Limb (tissue), 2 donors: ENCODE measurements at regions not wholly inside any gene's neighbourhood (a gene's known extent, or its start where the extent isn't known, plus 50 kb on each side); places are given as distances from the start of the nearest gene placed in this dataset.
"Not testable (repeated sequence)": the region's sequence is repeated elsewhere in the genome, so short reads cannot be mapped to it uniquely, and the experiment has no call there.

Source experiments
- DNase-seq, 2 donors: peaks; one replicate each; pipeline ENCODE4 v3.0.0-alpha.2; 2016; ENCODE audit errors: extremely low spot score in 2 of 2

DNA sequence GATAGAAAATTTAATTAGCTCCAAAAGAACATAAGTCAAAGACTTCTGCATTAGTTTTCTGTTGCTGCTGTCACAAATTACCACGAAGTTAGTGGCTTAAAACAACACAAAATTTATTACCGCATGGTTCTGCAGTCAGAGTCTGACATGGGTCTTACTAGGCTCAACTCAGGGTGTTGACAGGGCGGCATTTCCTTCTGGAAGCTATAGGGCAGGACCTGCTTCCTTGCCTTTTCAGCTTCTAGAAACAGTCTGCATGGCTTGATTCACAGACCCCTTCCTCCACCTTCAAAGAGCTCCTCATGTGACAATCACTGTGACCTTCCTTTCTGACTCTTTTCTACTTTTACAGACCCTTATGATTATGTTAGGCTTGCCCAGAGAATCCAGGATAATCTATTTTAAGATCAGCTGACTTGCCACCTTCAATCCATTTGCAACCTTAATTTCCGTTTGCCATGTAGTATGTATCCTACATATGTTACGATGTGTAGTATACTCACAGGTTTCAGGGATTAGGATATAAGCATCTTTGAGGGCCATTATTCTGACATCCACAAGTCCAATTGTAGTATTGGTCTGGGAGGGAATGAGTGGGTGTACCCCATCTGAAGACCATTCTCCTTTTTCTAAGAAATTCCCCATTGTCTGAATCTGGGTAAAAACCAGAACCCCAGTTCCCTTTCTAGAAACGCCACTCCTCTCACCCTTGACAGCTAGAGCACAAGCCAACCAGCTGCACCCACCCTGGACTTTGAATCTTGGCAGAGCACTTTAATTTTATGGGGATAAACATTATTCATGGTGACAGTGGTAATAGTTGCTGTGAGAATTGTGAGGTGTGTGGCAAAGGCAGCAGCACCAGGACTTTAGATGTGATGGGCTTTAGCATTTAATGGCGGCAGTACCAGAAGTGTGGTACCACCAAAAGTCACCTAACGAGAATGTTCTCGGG lies 265.5 kb downstream of the KCNJ2 start:
- no peak for DNase-seq

DNA sequence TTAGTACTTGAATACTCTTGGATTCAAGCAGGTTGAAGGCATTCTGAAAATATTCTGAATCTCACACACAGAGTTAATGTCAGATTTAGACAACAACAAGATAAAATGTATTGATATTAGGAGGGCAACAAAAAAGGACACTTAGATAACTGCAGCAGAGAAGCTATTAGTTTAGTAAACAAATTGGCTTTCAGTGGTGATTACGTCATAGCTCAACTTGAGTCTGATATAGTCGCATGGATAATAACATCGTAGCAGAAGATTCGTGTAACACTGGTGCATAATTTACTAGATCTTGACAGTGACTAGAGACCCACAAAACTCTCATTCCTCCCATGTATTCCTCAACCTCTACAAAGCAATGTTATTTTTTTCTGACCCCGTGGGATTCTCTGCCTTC lies 268.3 kb downstream of the KCNJ2 start:
- DNase-seq = no peak

DNA sequence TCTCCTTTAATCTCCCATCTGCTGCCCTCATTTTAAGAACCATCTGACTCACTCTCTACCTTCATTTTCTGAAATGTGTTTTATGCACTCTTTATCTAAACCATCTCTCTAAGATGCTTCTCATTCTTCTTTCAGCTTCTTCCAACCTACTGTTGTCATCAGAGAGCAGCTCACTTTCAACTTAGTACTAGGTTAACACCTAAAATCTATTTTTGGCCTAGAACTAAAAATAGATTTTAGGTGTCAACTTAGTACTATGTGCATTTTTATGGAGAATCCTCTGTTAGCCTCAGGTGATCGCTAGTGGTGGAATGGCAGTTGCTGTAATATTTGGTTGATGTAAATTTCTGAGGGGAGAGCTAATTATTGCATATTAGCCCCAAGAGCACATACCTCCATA lies 277.1 kb downstream of the KCNJ2 start:
- no peak for DNase-seq

DNA sequence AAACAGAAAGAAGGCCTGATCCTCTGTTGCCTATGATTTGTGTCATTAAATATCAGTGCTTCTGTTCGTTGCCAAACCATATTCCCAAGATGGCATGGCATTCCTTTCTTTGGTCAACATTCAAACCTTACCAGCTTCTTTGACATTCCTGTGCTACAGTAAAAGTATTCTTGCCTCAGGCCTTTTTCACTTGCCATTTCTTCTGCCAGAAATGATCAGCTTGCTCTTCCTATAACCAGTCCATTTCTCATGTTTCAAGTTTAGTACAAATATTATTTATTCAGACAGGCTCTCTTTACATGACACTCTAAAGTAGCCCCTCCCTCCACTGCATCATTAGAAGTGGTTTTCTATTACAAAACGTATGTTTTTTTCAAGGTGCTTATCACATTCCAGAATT lies 278.3 kb downstream of the KCNJ2 start:
- no peak for DNase-seq

DNA sequence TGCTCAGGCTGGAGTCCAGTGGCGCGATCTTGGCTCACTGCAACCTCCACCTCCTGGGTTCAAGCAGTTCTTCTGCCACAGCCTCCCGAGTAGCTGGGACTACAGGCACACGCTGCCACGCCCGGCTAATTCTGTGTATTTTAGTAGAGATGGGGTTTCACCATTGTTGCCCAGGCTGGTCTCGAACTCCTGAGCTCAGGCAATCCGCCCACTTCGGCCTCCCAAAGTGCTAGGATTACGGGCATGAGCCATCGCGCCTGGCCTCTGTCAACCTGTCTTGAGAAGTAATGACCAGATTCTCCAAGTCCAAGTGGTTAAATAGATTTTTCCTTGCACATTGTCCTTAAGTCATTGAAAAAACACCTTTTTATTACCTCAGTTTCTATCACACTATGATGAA lies 283.7 kb downstream of the KCNJ2 start:
- not testable (repeated sequence) for DNase-seq

DNA sequence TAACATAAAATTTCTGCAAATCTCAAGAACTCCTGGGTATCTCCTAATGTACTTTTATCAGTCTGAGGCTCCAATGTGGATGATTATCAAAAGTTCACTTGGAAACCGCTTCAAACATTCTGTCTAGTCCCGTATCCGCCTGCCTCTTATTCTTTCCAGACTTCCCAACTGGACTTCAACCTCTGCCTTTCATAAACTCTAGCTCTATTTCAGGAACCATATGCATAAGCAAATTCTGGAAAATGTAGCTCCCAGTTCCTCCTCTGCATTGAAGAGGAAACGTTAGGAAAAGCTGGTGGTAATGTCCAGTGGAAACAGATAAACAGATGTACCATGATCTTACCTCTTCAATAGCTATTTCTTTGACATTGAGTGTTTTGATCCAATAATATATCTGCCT lies 285.0 kb downstream of the KCNJ2 start:
- no peak for DNase-seq

DNA sequence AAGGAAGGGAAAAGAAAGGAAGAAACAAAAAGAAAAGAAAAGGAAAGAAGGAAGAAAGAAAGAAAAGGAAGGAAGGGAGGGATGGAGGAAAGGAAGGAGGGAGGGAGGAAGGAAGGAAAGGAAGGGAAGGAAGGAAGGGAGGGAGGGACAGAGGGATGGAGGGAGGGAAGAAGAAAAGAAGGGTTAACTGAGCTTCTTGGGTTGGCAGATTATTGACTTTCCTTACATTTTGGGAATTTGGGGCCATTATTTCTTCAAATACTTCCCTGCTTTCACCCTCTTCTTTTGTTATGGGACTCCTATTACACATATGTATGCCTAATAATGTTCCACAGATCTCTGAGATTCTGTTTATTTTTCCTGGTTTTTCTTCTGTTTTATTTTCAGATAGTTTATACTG lies 285.6 kb downstream of the KCNJ2 start:
- no peak for DNase-seq

DNA sequence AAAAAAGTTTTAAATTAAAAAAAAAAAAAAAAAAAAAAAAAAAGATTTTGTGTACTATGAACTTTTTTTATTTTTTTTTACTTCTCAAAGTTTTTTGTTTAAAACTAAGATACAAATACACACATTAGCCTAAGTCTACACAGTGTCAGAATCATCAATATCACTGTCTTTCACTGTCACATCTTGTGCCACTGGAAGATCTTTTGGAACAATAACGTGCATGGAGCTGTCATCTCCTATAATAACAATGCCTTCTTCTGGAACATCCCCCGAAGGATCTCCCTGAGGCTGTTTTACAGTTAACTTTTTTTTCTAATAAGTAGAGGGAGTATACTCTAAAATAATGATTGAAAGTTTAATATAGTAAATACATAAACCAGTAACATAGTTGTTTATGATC lies 295.7 kb downstream of the KCNJ2 start:
- no peak for DNase-seq

DNA sequence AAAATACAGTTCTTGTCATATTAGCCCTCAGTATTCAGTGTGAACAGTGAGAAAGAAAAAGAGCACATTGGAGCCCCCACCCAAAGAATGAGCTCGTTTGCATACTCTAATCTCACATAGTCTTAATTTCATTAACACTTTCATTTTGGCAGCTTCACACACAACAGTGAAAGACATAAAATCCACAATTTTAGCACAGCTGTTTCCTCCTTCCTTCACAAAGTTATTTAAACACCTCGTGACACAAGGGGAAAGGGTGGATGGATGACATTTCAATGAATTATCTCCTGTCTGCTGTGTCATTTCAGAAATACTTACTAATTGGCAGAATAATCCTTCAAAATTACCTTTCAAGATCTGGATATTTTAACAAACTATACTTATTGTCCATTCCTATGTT lies 299.3 kb downstream of the KCNJ2 start:
- DNase-seq = no peak

DNA sequence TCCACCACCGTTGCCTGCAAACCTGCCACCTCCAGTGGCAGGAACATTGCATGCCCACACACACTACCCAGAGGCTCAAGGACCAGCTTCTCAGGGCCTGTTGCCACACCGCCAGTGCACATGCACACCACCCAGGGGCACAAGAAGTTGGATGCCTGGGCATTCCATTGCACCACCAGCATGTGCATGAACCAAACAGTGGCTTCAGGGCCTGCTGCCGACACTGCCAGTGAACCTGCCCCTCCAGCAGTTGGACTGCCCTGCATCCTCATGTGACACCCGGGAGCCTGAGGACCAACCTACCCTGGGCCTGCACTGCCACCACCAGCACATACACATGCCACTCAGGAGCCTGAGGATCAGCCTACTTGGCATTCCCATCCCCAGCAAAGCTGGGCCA lies 303.7 kb downstream of the KCNJ2 start:
- no peak for DNase-seq

DNA sequence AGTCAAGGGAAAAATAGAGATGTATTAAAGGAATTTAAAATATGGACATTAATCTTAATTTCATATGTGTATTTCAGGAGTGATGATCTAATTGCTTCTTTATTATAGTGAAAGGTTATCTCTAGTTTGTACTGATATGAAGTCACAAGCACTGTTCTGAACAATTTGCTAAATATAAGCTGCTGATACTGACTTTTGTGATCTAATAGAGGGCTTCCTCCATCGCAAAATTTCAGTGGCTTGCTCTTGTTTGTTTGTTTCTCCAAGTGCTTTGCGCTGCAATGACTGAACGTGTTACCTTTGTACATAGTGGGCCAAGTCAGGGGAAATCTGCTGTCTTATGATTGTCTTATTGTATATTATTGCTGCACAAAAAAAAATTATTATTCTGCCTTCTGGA lies 307.0 kb downstream of the KCNJ2 start:
- no peak for DNase-seq

DNA sequence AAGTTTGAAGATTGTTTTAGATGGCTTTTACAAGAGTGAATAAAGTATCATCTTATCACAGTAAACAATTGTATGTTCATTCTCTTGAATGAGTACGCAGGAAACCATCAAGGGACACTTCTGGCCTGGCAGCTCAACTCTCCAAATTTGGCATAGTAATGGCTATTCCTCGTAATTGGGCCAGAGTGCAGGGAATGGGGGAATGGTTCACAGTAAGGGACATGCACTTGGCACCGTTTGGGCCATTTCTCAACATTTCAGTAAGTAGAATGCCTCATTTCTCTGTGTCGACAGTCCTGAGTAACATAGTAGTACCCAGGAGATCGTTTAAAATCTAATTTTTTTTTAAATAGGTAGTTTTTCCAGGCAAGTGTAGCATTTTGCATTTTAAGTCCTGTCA lies 309.6 kb downstream of the KCNJ2 start:
- DNase-seq = peak in 1 of 2 donors; percentile 16

DNA sequence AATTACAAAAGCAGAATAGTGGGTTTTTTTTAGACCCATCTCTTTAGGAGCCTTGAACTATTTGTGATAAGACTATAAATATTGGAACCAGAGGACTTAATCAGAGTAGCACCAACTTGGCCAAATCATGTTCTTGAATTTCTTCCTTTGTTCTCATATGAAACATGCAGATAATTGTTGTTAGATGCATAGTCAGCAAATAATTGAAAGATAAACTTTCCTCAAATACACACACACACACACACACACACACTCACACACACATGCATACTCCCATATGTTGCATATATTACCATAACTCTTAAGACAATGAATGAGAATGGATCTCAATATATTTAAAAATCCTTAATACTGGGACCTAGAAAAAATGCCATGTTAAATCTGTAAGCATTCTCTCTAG lies 310.4 kb downstream of the KCNJ2 start:
- no peak for DNase-seq

DNA sequence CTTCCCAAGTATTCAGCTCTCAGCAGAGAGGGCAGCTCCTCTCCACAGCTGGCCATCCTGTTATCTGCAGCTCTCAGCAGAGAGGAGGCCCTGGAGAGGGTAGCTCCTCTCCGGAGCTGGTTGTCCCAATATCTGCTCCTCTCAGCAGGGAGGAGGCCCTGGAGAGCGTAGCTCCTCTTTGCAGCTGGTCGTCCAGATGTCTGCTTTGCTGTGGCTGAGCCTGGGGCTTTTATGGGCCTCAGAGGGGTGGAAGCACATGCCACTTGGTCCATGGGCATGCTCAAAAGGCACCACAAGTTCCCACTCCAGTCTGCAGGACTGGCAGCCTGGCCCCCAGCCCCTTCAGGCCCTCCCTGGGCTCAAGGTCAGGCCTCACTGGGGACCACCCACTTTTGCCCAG lies 314.3 kb downstream of the KCNJ2 start:
- DNase-seq = no peak

DNA sequence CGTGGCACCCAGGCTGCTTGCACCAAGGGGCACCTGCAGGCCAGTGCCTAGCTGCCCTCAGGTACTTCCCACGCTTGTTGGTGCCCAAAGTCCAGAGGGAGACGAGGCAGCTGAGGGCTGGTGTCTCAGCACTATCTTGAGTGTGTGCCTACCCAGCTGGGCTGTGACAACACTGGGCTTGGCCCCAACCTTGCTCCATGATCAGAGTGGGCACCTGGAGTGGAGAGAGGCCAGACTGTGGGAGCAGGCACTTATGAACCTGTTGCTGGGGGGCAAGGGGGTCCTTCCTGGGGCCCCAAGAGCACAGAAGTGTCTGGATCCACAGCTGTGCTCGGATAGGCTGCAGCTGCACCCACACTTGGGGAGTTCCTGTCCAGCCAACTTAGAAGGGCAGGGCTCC lies 314.7 kb downstream of the KCNJ2 start:
- DNase-seq = no peak

DNA sequence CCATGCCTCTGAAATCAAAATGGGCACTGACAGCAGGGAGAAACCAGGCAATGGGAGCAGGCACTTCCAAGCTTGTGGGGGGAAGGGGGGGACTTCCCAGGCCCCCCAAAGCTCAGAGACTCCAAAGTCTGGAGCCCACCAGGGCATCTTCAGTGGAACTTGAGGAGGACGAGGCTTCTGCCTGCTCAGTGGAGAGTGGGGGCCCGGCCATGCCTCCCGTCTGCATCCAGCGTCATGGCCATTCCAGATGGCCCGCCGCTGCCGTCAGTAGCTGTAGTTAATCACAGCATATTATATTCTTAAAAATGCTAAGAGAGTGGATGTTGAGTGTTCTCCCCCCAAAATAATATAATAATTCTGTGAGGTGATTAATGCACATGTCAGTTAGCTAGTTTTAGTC lies 315.2 kb downstream of the KCNJ2 start:
- DNase-seq = no peak

DNA sequence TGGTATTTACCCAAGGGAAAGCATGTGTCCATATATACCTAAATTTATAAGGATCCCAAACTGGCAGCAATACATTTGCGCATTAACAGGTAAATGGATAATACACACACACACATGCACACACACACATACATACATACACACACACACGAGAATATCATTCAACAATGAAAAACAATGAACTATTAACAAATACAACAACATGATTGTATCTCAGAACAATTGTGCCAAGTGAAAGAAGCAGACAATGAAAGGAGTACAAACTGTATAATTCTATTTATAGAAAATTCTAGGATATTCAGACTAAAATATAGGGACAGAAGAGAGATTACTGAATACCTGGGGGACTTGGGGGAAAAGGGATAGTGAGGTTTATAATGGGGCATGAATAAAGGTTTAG lies 323.0 kb downstream of the KCNJ2 start:
- DNase-seq = no peak

DNA sequence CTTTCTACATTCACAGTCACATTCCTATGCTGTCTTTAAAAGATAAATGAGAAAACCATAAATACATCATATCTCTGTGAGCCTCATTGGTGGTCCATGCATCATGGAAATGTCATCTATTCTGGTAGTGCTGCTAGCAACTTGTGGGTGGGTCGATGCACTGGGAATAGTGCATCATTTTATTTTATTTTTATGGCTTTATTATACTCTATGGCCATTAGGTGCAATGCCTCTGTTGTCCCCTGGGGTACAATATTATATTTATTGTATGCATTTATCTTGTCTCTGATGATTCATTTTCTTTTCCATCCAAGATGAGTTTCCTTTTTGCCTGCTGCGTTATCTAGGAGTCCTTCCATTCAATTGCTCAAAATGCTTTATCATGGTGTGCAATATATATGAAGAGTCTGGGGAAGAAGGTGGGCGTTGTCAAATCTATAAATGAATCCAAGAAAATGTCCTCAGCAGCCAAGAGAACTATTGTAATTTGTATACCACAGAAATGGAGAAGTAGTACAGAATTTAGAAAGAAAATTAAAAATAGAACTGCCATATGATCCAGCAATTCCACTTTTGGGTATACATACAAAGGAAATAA lies 324.0 kb downstream of the KCNJ2 start:
- DNase-seq = no peak

DNA sequence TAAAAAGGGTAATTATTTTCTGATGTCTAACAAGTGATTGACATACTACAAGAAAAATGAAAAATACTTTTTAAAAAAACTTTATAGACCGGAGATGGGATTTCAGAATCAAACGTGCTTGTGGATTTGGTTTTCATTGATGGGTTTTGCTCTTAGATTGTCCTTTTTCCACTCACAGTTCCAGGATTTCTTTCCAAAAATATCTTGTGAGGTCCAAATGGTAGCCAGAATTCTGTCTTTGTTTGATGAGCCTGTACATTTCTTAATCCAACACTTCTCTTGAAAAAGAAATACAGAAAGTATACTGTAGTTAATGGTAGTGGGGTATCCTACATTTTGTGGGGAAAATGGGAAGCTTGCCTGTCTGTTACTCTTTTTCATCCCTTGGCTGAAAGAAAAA lies 329.3 kb downstream of the KCNJ2 start:
- DNase-seq = no peak

DNA sequence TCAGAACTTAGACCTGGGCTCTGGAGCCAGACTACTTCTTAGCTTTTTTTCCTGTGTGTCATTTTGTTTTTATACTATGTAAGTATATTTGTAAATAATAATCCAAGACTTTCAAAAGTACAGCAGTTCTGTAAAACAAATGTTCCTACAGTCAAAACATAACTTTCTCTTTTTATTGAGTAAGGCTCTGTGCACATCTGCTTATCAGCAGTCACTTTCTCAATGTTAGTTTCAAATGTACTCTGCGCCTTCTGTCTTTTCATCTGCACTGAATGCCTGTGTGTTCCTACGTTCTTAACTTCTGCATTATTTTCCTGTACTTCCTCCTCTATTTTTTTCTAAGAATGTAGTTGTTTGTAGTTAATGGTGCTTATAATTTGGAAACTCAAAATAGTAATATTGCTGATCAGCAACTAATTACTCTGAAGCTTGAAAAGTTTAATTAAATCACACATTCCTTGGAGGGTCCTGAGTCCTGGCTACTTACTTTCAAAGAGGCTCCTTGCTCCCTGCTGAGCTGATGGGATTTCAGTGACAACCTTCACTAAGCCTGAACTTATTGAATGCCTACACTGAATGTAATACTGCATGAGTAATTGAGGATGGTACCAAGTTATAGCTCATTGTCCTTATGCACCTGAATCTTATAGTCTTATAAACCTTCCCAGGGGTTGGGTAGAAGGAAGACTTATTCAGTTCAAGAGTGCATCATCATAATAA lies 329.9 kb downstream of the KCNJ2 start:
- DNase-seq = no peak

DNA sequence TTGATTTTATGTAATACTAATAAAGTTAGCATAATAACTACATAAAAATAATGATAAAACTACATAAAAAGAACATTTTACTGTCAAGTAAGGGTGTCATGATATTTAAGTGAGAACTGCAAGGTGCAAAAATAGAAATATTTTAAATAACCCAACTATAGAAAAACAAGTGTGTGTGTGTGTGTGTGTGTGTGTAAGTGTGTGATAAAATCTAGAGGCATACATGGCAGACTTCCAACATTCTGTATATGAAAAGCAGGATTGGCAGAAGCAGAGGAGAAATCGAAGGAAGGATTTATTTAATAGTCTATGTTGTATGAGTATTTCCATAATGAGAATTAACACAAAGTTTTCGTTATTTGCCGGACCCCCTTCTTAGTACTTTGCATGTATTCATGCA lies 334.1 kb downstream of the KCNJ2 start:
- DNase-seq = no peak

DNA sequence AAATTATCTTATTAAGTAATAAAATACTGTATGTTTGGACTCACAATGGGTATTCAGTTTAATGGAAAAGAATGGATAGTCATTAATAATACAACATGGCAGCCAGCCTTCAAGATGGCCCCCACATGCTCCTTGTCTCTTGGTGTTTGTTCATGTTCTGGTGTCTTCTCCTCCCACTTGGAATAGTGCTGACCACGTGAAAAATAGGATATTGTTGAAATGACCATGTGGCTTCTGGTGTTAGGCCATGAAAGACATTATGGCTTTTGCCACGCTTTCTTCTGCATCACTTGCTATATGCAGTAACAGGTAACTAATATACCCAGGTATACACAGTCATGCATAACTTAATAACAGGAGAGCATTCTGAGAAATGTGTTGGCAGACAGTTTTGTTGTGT lies 341.0 kb downstream of the KCNJ2 start:
- DNase-seq = no peak

DNA sequence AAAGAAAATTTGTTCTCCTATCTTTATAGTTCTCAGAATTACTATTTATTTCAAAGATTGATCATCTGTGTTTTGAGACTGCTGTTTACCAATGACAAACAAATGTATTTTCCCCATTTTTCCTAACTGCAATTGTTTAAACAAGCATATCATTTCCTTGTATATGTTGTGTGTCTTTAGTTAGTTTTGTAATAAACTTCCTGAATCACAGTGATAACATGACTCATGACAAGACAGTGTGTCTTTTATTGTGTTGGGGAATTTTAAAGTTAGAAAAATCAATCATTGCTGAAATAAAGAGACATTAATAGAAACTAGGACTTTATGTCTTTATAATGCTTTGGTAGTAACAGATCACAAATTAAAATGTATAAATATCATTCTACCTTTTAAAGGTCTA lies 348.5 kb downstream of the KCNJ2 start:
- no peak for DNase-seq
